HCT116 (cell line): ENCODE measurements at regions not wholly inside any gene's neighbourhood (a gene's known extent, or its start where the extent isn't known, plus 50 kb on each side); places are given as distances from the start of the nearest gene placed in this dataset.

ENCODE experiments used
- ATAC-seq: fragments of 200-7000 bp; cut with Tn5 transposase; 2 replicates; pipeline ENCODE4 v1.9.1; 2020; ENCODE audit warnings: mild to moderate bottlenecking, moderate library complexity
- BruUV-seq: library from RNA; stranded (reverse); fragments of 400-500 nt; replicated peaks from 2 replicates; lab custom pipeline; 2021; lab: Mats Ljungman, UMichigan
- CTCF ChIA-PET: fragments of 300-600 bp; sonication (Branson Sonifier 250); formaldehyde crosslinking; loops from one replicate; lab custom pipeline; 2021; ENCODE audit warnings: antibody characterized with exemption; lab: Charles Lee
- POLR2A ChIA-PET: fragments of 300-600, 350-600 bp; sonication (Branson Sonifier 250); formaldehyde crosslinking; loops from one replicate; lab custom pipeline; 2021; ENCODE audit warnings: antibody characterized with exemption; lab: Charles Lee
- RAD21 ChIA-PET, 2 experiments: fragments of 300-600 bp; sonication (Branson Sonifier 250); formaldehyde crosslinking; loops; one replicate each; lab custom pipeline; 2023; ENCODE audit warnings: low total read pairs in 2 of 2; ENCODE audit not compliant: uncharacterized antibody in 2 of 2, unreplicated experiment in 2 of 2, low non-redundant PET in 1 of 2; lab: Charles Lee
- DNase-seq: peaks from one replicate; pipeline ENCODE4 v3.0.0-alpha.2; 2010; ENCODE audit warnings: low read depth, low spot score
- H2AFZ ChIP-seq: fragments of 200-600 bp; shearing (Covaris generic), sonication (generic); 2 replicates; pipeline ENCODE4 v1.6.1; 2017; ENCODE audit warnings: low read depth, mixed run types, mixed read lengths, antibody characterized with exemption, low read length; ENCODE audit not compliant: poor library complexity, severe bottlenecking
- H3K27ac ChIP-seq: 2 replicates; pipeline ENCODE4 v1.5.1; 2012; ENCODE audit warnings: low read depth, low read length
- H3K27me3 ChIP-seq: fragments of 200-600 bp; sonication (generic); 2 replicates; pipeline ENCODE4 v1.6.1; 2016; ENCODE audit warnings: mixed run types, low read length, mixed read lengths; ENCODE audit not compliant: insufficient read depth
- H3K36me3 ChIP-seq, 2 experiments: fragments of 200-500 bp in 1 of 2; fragments of 200-600 bp in 1 of 2; sonication (Bioruptor generic) in 1 of 2; sonication (generic) in 1 of 2; 2 replicates each; pipeline versions ENCODE4 v1.5.1 to v1.6.1; 2014 to 2016; ENCODE audit warnings: low read length in 2 of 2, inconsistent platforms in 1 of 2, mixed read lengths in 1 of 2, mixed run types in 1 of 2; ENCODE audit not compliant: insufficient read depth in 2 of 2, control insufficient read depth in 1 of 2
- H3K4me1 ChIP-seq, 2 experiments: fragments of 200-600 bp in 1 of 2; sonication (generic) in 1 of 2; 2 replicates each; pipeline versions ENCODE4 v1.5.1 to v1.6.1; 2012 to 2017; ENCODE audit warnings: low read length in 2 of 2, inconsistent platforms in 1 of 2, mild to moderate bottlenecking in 1 of 2, mixed read lengths in 1 of 2, mixed run types in 1 of 2, moderate library complexity in 1 of 2; ENCODE audit not compliant: insufficient read depth in 2 of 2, control insufficient read depth in 1 of 2
- H3K4me2 ChIP-seq: fragments of 200-600 bp; sonication (generic); 2 replicates; pipeline ENCODE4 v1.6.1; 2017; ENCODE audit warnings: mixed run types, low read length, mixed read lengths
- H3K4me3 ChIP-seq, 2 experiments: fragments of 200-600 bp in 1 of 2; sonication (generic) in 1 of 2; replicated peaks in 1 of 2; 2 replicates each; pipeline ENCODE4 v1.5.1; 2011 to 2016; ENCODE audit warnings: low read length in 2 of 2, control low read depth in 1 of 2, low read depth in 1 of 2, mild to moderate bottlenecking in 1 of 2, mixed read lengths in 1 of 2, mixed run types in 1 of 2
- H3K79me2 ChIP-seq: fragments of 200-600 bp; sonication (generic); 2 replicates; pipeline ENCODE4 v1.6.1; 2017; ENCODE audit warnings: mild to moderate bottlenecking, mixed run types, low read length, moderate library complexity, mixed read lengths; ENCODE audit not compliant: insufficient read depth
- H3K9ac ChIP-seq: fragments of 200-600 bp; sonication (generic); 2 replicates; pipeline ENCODE4 v1.6.1; 2016; ENCODE audit warnings: low read length, mixed read lengths
- H3K9me2 ChIP-seq: fragments of 200-600 bp; sonication (generic), shearing (Covaris generic); 2 replicates; pipeline ENCODE4 v1.6.1; 2017; ENCODE audit warnings: mixed run types, mild to moderate bottlenecking, moderate library complexity; ENCODE audit not compliant: insufficient read depth
- H3K9me3 ChIP-seq, 2 experiments: fragments of 200-500 bp in 1 of 2; fragments of 200-600 bp in 1 of 2; sonication (Bioruptor generic) in 1 of 2; sonication (generic) in 1 of 2; 2 replicates each; pipeline ENCODE4 v1.6.1; 2014 to 2017; ENCODE audit warnings: low read length in 2 of 2, mixed read lengths in 2 of 2, inconsistent platforms in 1 of 2, low read depth in 1 of 2, mild to moderate bottlenecking in 1 of 2, mixed run types in 1 of 2, moderate library complexity in 1 of 2; ENCODE audit not compliant: control insufficient read depth in 1 of 2, insufficient read depth in 1 of 2
- H4K20me1 ChIP-seq: fragments of 200-600 bp; sonication (generic), shearing (Covaris generic); 2 replicates; pipeline ENCODE4 v1.6.1; 2017; ENCODE audit warnings: mixed run types, mild to moderate bottlenecking, moderate library complexity; ENCODE audit not compliant: insufficient read depth
- ATF3 ChIP-seq: IDR thresholded peaks from 2 replicates; pipeline ENCODE4 v1.6.1; 2012
- CEBPB ChIP-seq: IDR thresholded peaks from 2 replicates; pipeline ENCODE4 v1.6.1; 2012; ENCODE audit warnings: low read depth
- CTCF ChIP-seq, 3 experiments: fragments of 200-600 bp in 1 of 3; sonication (generic) in 1 of 3; IDR thresholded peaks in 2 of 3; conservative IDR thresholded peaks in 1 of 3; 2 replicates each; pipeline ENCODE4 v1.5.1; 2012 to 2017; ENCODE audit warnings: low read depth in 2 of 3, low read length in 2 of 3, antibody characterized with exemption in 1 of 3, borderline replicate concordance in 1 of 3, control low read depth in 1 of 3, mild to moderate bottlenecking in 1 of 3, mixed read lengths in 1 of 3, mixed run types in 1 of 3, moderate library complexity in 1 of 3; ENCODE audit not compliant: insufficient read depth in 1 of 3
- EGR1 ChIP-seq: IDR thresholded peaks from 2 replicates; pipeline ENCODE4 v1.6.1; 2012; ENCODE audit warnings: low read depth
- ELF1 ChIP-seq: IDR thresholded peaks from 2 replicates; pipeline ENCODE4 v1.6.1; 2012; ENCODE audit warnings: low read depth, borderline replicate concordance
- EZH2phosphoT487 ChIP-seq: fragments of 200-600 bp; IDR thresholded peaks from 2 replicates; pipeline ENCODE4 v1.6.1; 2018; ENCODE audit warnings: antibody characterized with exemption, borderline replicate concordance
- FOSL1 ChIP-seq: IDR thresholded peaks from 2 replicates; pipeline ENCODE4 v1.6.1; 2012; ENCODE audit warnings: low read depth
- JUND ChIP-seq: IDR thresholded peaks from 2 replicates; pipeline ENCODE4 v1.6.1; 2012
- MAX ChIP-seq: IDR thresholded peaks from 2 replicates; pipeline ENCODE4 v1.6.1; 2012
- POLR2A ChIP-seq: IDR thresholded peaks from 2 replicates; pipeline ENCODE4 v1.7.0; 2011; ENCODE audit warnings: borderline replicate concordance; ENCODE audit not compliant: insufficient read depth, insufficient read length; ENCODE audit errors: extremely low read depth
- POLR2AphosphoS5 ChIP-seq: IDR thresholded peaks from 2 replicates; pipeline ENCODE4 v1.6.1; 2011; ENCODE audit warnings: mild to moderate bottlenecking, low read depth, low read length, moderate library complexity
- RAD21 ChIP-seq: IDR thresholded peaks from 2 replicates; pipeline ENCODE4 v1.6.1; 2012; ENCODE audit warnings: low read depth, mild to moderate bottlenecking
- REST ChIP-seq: IDR thresholded peaks from 2 replicates; pipeline ENCODE4 v1.6.1; 2012; ENCODE audit warnings: low read depth
- SIN3A ChIP-seq: IDR thresholded peaks from 2 replicates; pipeline ENCODE4 v1.6.1; 2012; ENCODE audit warnings: low read depth
- SRF ChIP-seq: IDR thresholded peaks from 2 replicates; pipeline ENCODE4 v1.6.1; 2012; ENCODE audit warnings: low read depth
- TCF7L2 ChIP-seq: IDR thresholded peaks from 2 replicates; pipeline ENCODE4 v1.7.0; 2011; ENCODE audit warnings: borderline replicate concordance, inconsistent platforms; ENCODE audit not compliant: insufficient read depth, insufficient read length; ENCODE audit errors: extremely low read depth
- ZFX ChIP-seq: fragments of 450-650 bp; IDR thresholded peaks from 2 replicates; pipeline ENCODE4 v1.6.1; 2017
- ZNF274 ChIP-seq: fragments of 200-500 bp; sonication (Bioruptor generic); IDR thresholded peaks from 2 replicates; pipeline ENCODE4 v1.6.1; 2014; ENCODE audit warnings: mild to moderate bottlenecking, low read depth, low read length, inconsistent platforms
- intact Hi-C: fragments of 100-400 bp; cut with micrococcal nuclease; formaldehyde crosslinking; loops from 2 replicates; pipeline ENCODE4 v1.10.0; 2022
- TF ChIP-seq, protein P1 (sequence below): IDR thresholded peaks from 2 replicates; pipeline ENCODE4 v1.6.1; 2011; ENCODE audit warnings: mild to moderate bottlenecking, low read length, moderate library complexity; ENCODE audit not compliant: insufficient replicate concordance; ENCODE audit errors: extremely low read depth

GRCh38 chrX:56057325-56057724, 174.8 kb upstream of the KLF8 start:
- H3K27ac ChIP-seq = no peak overlapping the region
- ATAC-seq = no peak
- intact Hi-C loops = no loop called here
- no peak overlapping the region for H3K4me3 ChIP-seq
- RAD21 ChIA-PET = no interaction called here
- no peaks in the 10 kb centered on the region for H4K20me1 ChIP-seq
- H2AFZ ChIP-seq = no peak overlapping the region
- CTCF ChIA-PET = no interaction called here
- TF ChIP-seq REST = no peak
- no peak for TF ChIP-seq JUND
- no peak for TF ChIP-seq EGR1
- TF ChIP-seq POLR2AphosphoS5 = no peak
- TF ChIP-seq ELF1 = no peak
- TF ChIP-seq MAX = no peak
- TF ChIP-seq SIN3A = no peak
- no peak for TF ChIP-seq EZH2phosphoT487
- TF ChIP-seq ZNF274 = no peak
- TF ChIP-seq SRF = no peak
- no peak for TF ChIP-seq ATF3
- TF ChIP-seq, protein P1, sequence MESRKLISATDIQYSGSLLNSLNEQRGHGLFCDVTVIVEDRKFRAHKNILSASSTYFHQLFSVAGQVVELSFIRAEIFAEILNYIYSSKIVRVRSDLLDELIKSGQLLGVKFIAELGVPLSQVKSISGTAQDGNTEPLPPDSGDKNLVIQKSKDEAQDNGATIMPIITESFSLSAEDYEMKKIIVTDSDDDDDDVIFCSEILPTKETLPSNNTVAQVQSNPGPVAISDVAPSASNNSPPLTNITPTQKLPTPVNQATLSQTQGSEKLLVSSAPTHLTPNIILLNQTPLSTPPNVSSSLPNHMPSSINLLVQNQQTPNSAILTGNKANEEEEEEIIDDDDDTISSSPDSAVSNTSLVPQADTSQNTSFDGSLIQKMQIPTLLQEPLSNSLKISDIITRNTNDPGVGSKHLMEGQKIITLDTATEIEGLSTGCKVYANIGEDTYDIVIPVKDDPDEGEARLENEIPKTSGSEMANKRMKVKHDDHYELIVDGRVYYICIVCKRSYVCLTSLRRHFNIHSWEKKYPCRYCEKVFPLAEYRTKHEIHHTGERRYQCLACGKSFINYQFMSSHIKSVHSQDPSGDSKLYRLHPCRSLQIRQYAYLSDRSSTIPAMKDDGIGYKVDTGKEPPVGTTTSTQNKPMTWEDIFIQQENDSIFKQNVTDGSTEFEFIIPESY = no peak
- no peak for TF ChIP-seq TCF7L2
- no peak for TF ChIP-seq CEBPB
- no peak for TF ChIP-seq CTCF (IDR thresholded peaks at IDR 0.05 in 2 of 3, conservative IDR thresholded peaks at IDR 0.05 in 1 of 3; ENCODE audit: borderline replicate concordance in 1 of 3, insufficient read depth in 1 of 3, low read depth in 2 of 3, low read length in 2 of 3)
- TF ChIP-seq ZFX = no peak
- no peak for TF ChIP-seq FOSL1
- no peak for TF ChIP-seq RAD21
- no peak for TF ChIP-seq POLR2A
- no peak for DNase-seq
- POLR2A ChIA-PET = no interaction called here
- no peaks in the 10 kb centered on the region for H3K4me1 ChIP-seq
- H3K9me3 ChIP-seq = no peaks in the 10 kb centered on the region
- no peaks in the 10 kb centered on the region for H3K36me3 ChIP-seq
- H3K9ac ChIP-seq = no peak overlapping the region
- no peaks in the 10 kb centered on the region for H3K9me2 ChIP-seq
- BruUV-seq = no TSS peak
- no peaks in the 10 kb centered on the region for H3K27me3 ChIP-seq
- no peak overlapping the region for H3K4me2 ChIP-seq
- no peaks in the 10 kb centered on the region for H3K79me2 ChIP-seq
